Caco-2 (cell line): ENCODE measurements at regions not wholly inside any gene's neighbourhood (a gene's known extent, or its start where the extent isn't known, plus 50 kb on each side); places are given as distances from the start of the nearest gene placed in this dataset.

Experiments
- BruUV-seq: library from RNA; stranded (reverse); fragments of 400-500 nt; replicated peaks from 2 replicates; lab custom pipeline; 2021; lab: Mats Ljungman, UMichigan
- CTCF ChIA-PET: fragments of 300-600 bp; sonication (Branson Sonifier 250); formaldehyde crosslinking; loops from one replicate; lab custom pipeline; 2022; ENCODE audit warnings: antibody characterized with exemption; lab: Charles Lee
- POLR2A ChIA-PET: fragments of 300-600 bp; sonication (Branson Sonifier 250); formaldehyde crosslinking; loops from one replicate; lab custom pipeline; 2022; ENCODE audit warnings: antibody characterized with exemption; lab: Charles Lee
- DNase-seq, 2 experiments: peaks; one replicate each; pipeline versions ENCODE4 v3.0.0 to v3.0.0-alpha.2; 2020 to 2022
- H3K27me3 ChIP-seq: replicated peaks from 2 replicates; pipeline ENCODE4 v1.6.0; 2011; ENCODE audit warnings: low read length; ENCODE audit not compliant: control insufficient read depth, insufficient read depth
- H3K36me3 ChIP-seq: 2 replicates; pipeline ENCODE4 v1.5.1; 2011; ENCODE audit warnings: low read length; ENCODE audit not compliant: control insufficient read depth, insufficient read depth
- H3K4me1 ChIP-seq: fragments of 250-450 bp; sonication (Bioruptor Pico); 2 replicates; pipeline ENCODE4 v1.5.1; 2020; ENCODE audit warnings: mild to moderate bottlenecking
- H3K4me3 ChIP-seq: 2 replicates; pipeline ENCODE4 v1.5.1; 2011; ENCODE audit warnings: low read depth, mild to moderate bottlenecking, control low read depth, low read length
- H3K9me3 ChIP-seq: fragments of 250-450 bp; sonication (Bioruptor Pico); 2 replicates; pipeline ENCODE4 v1.5.1; 2020; ENCODE audit warnings: mild to moderate bottlenecking, moderate library complexity
- H3K27ac Mint-ChIP-seq: one replicate; pipeline ENCODE4 v1.8.0; 2022; ENCODE audit warnings: mixed read lengths; ENCODE audit not compliant: unreplicated experiment
- H3K27me3 Mint-ChIP-seq: one replicate; pipeline ENCODE4 v1.8.0; 2022; ENCODE audit warnings: mixed read lengths; ENCODE audit not compliant: insufficient read depth, unreplicated experiment
- H3K36me3 Mint-ChIP-seq: one replicate; pipeline ENCODE4 v1.8.0; 2022; ENCODE audit warnings: mild to moderate bottlenecking, mixed read lengths; ENCODE audit not compliant: insufficient read depth, unreplicated experiment
- H3K4me1 Mint-ChIP-seq: one replicate; pipeline ENCODE4 v1.8.0; 2022; ENCODE audit warnings: low read depth, mixed read lengths; ENCODE audit not compliant: unreplicated experiment
- H3K4me3 Mint-ChIP-seq: one replicate; pipeline ENCODE4 v1.8.0; 2022; ENCODE audit warnings: mild to moderate bottlenecking, moderate library complexity, mixed read lengths; ENCODE audit not compliant: unreplicated experiment
- H3K9me3 Mint-ChIP-seq: one replicate; pipeline ENCODE4 v1.8.0; 2022; ENCODE audit warnings: mixed read lengths; ENCODE audit not compliant: unreplicated experiment
- intact Hi-C: fragments of 100-400 bp; cut with micrococcal nuclease; formaldehyde crosslinking; loops from one replicate; pipeline ENCODE4 v1.10.0; 2022; ENCODE audit not compliant: unreplicated experiment
- TF ChIP-seq, protein P1 (sequence below), 2 experiments: fragments of 200-600 bp in 1 of 2; IDR thresholded peaks; 1 replicate in 1 of 2; 2 replicates in 1 of 2; pipeline versions ENCODE4 v1.5.1 to v1.8.0; 2011 to 2022; ENCODE audit warnings: antibody characterized with exemption in 1 of 2, control low read depth in 1 of 2, inconsistent platforms in 1 of 2, low read depth in 1 of 2, low read length in 1 of 2, mild to moderate bottlenecking in 1 of 2, moderate library complexity in 1 of 2; ENCODE audit not compliant: insufficient read depth in 1 of 2, severe bottlenecking in 1 of 2, unreplicated experiment in 1 of 2

DNA sequence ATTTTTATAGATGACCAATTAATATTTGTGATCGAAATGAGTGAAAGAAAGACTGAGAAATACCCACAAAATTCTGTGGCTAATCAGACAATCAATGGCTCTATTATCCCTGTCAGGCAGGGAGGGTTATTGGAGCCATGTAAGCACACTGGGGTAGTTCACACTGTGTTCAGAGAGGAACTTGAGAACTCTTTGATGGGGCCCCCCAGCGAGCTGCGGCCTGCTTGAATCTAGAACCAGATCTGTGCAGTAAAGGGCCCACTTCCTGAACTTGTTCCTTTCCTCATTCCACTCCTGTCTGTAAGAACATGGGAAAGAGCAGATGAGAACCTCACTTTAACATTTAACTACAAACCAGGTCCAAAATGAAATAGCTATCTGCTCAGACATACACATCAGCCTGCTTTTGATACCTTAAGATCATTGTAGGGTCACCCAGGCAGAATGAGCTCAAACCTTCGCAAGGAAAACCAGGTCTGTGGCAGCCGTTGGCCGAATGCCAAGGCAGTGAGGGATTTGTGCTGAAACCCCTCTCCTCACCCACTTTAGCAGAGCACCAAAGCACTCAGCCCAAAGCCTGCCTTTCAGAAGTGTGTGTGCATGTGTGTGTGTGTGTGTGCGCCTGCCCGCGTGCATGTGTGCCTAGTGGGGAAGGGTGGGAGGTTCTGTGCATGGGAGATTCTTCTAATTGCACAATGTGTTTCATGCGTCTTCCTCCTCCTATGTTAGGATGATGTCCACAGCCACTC is 365.6 kb upstream of the MGMT start:
- intact Hi-C loops = no loop called here
- no peaks in the 10 kb centered on the region for H3K4me1 Mint-ChIP-seq
- H3K27me3 Mint-ChIP-seq = peaks cover 15% of the 10 kb centered on the region
- no peaks in the 10 kb centered on the region for H3K36me3 Mint-ChIP-seq
- no peak overlapping the region for H3K4me3 Mint-ChIP-seq
- CTCF ChIA-PET = no interaction called here
- TF ChIP-seq, protein P1, sequence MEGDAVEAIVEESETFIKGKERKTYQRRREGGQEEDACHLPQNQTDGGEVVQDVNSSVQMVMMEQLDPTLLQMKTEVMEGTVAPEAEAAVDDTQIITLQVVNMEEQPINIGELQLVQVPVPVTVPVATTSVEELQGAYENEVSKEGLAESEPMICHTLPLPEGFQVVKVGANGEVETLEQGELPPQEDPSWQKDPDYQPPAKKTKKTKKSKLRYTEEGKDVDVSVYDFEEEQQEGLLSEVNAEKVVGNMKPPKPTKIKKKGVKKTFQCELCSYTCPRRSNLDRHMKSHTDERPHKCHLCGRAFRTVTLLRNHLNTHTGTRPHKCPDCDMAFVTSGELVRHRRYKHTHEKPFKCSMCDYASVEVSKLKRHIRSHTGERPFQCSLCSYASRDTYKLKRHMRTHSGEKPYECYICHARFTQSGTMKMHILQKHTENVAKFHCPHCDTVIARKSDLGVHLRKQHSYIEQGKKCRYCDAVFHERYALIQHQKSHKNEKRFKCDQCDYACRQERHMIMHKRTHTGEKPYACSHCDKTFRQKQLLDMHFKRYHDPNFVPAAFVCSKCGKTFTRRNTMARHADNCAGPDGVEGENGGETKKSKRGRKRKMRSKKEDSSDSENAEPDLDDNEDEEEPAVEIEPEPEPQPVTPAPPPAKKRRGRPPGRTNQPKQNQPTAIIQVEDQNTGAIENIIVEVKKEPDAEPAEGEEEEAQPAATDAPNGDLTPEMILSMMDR (IDR thresholded peaks at IDR 0.05; ENCODE audit: insufficient read depth in 1 of 2, low read depth in 1 of 2, low read length in 1 of 2, severe bottlenecking in 1 of 2, unreplicated experiment in 1 of 2) = no peak
- no peak overlapping the region for H3K27ac Mint-ChIP-seq
- POLR2A ChIA-PET = no interaction called here
- H3K27me3 ChIP-seq = no peaks in the 10 kb centered on the region
- no peaks in the 10 kb centered on the region for H3K9me3 Mint-ChIP-seq
- H3K4me3 ChIP-seq = no peak overlapping the region
- no peaks in the 10 kb centered on the region for H3K36me3 ChIP-seq
- H3K9me3 ChIP-seq = no peaks in the 10 kb centered on the region
- no peak for DNase-seq
- H3K4me1 ChIP-seq = no peaks in the 10 kb centered on the region
- BruUV-seq = no TSS peak

DNA sequence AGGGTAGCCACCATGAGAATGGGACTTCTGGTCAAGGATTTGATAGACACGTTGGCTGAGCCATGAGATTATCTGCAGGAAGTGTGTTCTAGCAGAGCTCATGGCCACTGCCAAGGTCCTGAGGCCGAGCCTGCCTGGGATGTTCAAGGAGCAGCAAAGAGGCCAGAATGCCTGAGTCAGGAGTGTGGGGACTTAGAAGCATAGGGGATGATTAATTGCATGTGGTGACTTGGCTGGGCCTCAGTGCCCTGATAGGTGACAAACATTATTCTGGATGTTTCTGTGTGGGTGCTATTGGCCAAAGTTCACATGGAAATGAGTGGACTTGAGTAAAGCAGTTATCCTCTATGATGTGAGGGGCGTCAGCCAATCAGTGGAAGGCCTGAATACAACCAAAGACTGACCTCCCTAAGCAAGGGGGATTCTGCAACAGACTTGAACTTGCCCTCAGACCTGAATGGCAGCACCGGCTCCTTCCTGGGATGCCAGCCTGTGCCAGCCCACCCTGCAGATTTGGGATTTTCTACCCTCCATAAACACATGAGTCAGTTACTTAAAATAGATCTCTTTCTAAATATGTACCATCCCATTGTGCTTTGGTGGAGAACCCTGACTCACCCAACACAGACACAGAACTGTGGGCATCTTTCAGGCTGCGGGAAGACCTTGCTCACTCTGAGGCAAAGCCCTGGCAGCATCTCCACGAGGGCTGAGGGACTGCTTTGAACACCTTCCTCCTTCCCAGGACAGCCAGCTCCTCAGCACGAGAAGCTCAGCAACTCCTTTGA is 363.9 kb upstream of the MGMT start:
- TF ChIP-seq, protein P1 (IDR thresholded peaks at IDR 0.05; ENCODE audit: insufficient read depth in 1 of 2, low read depth in 1 of 2, low read length in 1 of 2, severe bottlenecking in 1 of 2, unreplicated experiment in 1 of 2) = no peak
- no peak overlapping the region for H3K27ac Mint-ChIP-seq
- POLR2A ChIA-PET = no interaction called here
- Histone ChIP-seq H3K4me1 (no peaks in the 10 kb centered on the region), H3K36me3 (no peaks in the 10 kb centered on the region), H3K27me3 (no peaks in the 10 kb centered on the region), H3K4me3 (no peak overlapping the region), H3K9me3 (no peaks in the 10 kb centered on the region)
- no peaks in the 10 kb centered on the region for H3K9me3 Mint-ChIP-seq
- no TSS peak for BruUV-seq
- no peaks in the 10 kb centered on the region for H3K4me1 Mint-ChIP-seq
- DNase-seq = no peak
- no peak overlapping the region for H3K4me3 Mint-ChIP-seq
- peaks cover 20% of the 10 kb centered on the region for H3K27me3 Mint-ChIP-seq
- H3K36me3 Mint-ChIP-seq = no peaks in the 10 kb centered on the region
- CTCF ChIA-PET = no interaction called here
- intact Hi-C loops = no loop called here

DNA sequence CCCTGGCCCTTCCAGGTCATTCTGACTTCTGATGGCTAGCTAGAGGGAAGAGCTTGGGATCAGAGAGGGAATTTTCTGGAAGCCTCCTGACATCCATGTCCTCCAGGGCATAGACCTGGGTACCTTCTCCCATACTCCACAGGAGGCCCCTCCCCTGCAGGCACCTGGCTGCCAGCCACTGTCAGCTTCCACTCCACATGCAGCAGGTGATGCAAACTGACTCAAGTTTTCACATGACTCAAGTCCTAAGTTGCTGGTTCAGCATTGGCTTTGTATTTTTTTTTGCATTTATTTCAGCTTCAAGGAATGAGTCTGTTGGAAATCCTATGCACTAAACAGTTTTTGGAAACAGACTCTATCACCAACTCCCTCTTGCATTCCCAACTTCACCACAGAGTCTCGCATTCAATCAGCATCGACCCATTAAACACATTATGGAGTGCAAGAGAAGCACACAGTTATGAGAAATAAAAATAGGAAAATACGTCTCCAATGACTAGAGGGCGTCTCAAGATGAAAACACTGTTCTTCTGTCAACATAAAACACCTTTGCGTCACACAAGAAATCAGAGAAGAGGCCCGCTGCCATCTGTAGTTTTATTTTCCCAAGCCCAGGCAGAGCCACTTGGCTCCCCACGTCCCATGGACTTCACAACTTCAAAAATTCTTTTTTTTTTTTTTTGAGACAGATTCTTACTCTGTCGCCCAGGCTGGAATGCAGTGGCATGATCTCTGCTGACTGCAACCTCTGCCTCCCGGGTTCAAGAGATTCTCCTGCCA is 362.6 kb upstream of the MGMT start:
- DNase-seq = no peak
- no peak overlapping the region for H3K27ac Mint-ChIP-seq
- Histone ChIP-seq H3K27me3 (no peaks in the 10 kb centered on the region), H3K9me3 (no peaks in the 10 kb centered on the region), H3K4me1 (no peaks in the 10 kb centered on the region), H3K36me3 (no peaks in the 10 kb centered on the region), H3K4me3 (no peak overlapping the region)
- H3K9me3 Mint-ChIP-seq = no peaks in the 10 kb centered on the region
- intact Hi-C loops = no loop called here
- CTCF ChIA-PET = interaction anchor here (0.6 kb wide), 1 partner anchor 62 kb away, joined by 3 read pairs; no protein-coding TSS in a partner anchor
- POLR2A ChIA-PET = no interaction called here
- BruUV-seq = no TSS peak
- H3K27me3 Mint-ChIP-seq = peaks cover 26% of the 10 kb centered on the region
- H3K4me3 Mint-ChIP-seq = no peak overlapping the region
- no peaks in the 10 kb centered on the region for H3K36me3 Mint-ChIP-seq
- TF ChIP-seq, protein P1 (IDR thresholded peaks at IDR 0.05; ENCODE audit: insufficient read depth in 1 of 2, low read depth in 1 of 2, low read length in 1 of 2, severe bottlenecking in 1 of 2, unreplicated experiment in 1 of 2) = no peak
- H3K4me1 Mint-ChIP-seq = no peaks in the 10 kb centered on the region
